ENCODE measurements at regions not wholly inside any gene's neighbourhood (a gene's known extent, or its start where the extent isn't known, plus 50 kb on each side); places are given as distances from the start of the nearest gene placed in this dataset.
"Not testable (repeated sequence)": the region's sequence is repeated elsewhere in the genome, so short reads cannot be mapped to it uniquely, and the experiment has no call there.

GRCh38 chr4:13989501-13989900 lies 362.0 kb upstream of the BOD1L1 start:
- FAIRE-seq: no peak

DNA sequence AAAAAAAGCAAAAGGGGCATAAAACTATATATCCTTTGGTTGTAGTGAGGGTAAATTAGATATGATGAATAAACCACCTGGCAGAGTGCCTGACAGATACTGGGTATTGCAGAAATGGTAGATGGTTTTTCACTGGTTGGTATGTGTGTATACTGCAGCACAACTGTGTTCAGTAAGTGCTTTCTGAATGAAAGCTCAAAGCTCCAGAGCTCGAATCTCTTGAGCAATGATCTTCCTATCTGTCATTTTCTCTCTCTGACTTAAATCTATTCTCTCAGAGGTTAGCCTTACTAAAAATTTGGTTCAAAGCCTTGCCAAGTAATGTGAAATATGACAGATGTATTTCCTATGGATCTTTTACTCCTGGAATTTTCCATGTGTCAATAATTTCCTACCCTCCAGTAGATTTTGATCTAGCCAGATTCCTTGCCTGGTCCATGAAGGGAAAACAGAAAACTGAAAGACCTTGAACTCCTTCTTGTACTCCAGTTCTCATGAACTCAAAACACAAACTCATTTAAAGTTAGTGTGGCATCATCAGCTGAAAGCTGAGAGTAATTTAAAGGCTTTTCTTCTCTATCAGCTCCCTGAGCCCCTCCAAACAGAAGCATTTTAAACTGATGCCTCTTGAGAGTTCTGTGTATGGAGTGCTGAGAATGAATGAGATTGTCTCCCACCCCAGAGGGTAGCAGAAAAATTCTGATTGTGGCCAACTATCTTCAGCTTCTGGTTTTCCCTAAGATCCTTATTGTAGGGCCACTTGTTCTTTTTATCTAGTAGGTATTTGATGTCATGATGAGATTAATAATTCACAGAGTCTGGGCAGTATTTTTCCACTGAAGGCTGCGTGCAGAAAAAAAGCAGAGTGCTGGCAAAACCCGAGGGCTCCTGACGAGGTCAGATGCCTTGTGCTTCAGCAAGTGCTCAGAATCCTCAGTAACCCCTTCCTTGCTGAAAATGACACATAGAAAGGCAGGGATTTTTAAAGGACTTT lies 363.4 kb upstream of the BOD1L1 start:
- FAIRE-seq: no peak

GRCh38 chr4:13992041-13992440 lies 364.5 kb upstream of the BOD1L1 start:
- FAIRE-seq: no peak

- FAIRE-seq: no peak
These were observed 365.5 kb upstream of the BOD1L1 start for GRCh38 chr4:13992975-13993520.

- no peak for FAIRE-seq
These were observed 366.5 kb upstream of the BOD1L1 start for GRCh38 chr4:13994016-13994415.

DNA sequence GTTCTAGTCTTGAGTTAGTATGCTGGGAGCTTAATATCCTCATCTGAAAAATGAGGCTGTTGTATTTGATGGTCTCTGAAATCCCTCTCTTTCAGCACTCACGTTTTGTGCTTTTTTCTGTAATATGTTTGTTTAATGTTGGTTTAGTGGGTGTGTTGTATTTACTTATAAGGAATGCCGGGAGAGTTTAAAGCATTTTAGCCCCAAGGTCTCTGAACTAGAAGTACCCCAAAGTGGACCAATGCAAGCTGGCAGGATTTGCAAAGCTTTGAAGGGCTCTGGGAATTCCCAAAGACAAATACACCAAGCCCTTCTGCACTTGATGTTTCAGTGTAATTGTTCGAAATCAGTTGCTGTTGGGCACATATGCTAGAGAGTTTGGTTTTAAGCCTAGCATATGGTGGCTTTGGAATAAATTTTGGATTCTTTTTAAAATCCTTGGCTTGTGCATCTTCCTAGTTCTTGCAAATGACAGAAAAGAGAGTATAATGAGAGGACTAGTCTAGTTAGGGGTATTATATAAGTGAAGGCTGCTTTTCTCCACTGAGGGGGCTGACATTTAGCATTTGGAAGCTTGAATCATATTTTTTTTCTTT lies 371.4 kb upstream of the BOD1L1 start:
- FAIRE-seq: no peak

- no peak for FAIRE-seq
These were observed 372.7 kb upstream of the BOD1L1 start for GRCh38 chr4:14000091-14000814.

GRCh38 chr4:14002331-14002730 lies 374.8 kb upstream of the BOD1L1 start:
- not testable (repeated sequence) for FAIRE-seq

DNA sequence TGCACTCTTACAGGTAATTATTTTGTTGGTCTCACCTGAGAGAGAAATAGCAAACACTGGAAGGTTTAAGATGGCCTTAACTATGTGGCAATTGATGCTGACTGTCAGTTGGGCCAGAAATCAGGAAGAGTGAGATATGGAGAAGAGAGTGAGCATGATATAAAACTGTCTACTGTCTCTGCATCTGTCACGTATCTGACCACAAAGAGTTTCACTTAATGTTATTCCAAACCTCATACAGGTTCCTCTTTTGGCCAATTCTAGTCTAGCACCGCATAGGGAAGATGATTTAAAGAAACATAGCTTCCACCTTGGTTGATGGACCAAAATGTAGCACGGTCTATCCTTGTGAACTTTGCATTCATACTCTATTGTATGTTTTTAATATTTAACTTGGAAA lies 381.0 kb upstream of the BOD1L1 start:
- FAIRE-seq: no peak

DNA sequence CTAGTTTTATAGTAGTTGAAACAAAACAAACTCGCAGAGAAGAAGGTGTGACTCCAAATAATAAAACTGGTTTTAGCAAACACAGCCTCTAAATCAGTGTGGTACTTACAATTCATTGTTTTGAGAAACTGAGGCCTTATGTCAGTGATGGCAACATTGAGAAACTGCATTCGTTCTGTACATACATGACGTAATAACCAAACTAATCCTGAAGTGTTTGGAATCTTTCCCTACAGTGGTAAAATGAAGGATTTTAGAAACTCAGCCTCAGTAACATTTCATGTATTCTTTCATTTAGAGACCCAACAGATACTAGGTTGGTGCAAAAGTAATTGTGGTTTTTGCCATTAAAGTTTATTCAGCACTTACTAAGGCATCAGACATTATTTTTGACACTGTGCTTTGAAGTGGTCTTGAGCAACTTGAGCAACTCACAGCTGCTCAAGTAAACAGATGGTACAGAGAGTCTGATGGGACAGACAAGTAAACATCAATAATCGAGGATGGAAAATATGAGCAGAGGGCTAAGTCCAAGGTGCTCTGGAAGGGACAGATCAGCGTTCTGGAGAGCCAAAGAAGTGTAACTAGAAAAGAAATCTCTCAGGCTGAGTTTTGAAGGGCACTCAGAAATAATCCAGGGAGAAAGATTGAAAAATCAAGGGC lies 390.8 kb upstream of the BOD1L1 start:
- FAIRE-seq: no peak

GRCh38 chr4:14022456-14022855 lies 394.9 kb upstream of the BOD1L1 start:
- FAIRE-seq: no peak

DNA sequence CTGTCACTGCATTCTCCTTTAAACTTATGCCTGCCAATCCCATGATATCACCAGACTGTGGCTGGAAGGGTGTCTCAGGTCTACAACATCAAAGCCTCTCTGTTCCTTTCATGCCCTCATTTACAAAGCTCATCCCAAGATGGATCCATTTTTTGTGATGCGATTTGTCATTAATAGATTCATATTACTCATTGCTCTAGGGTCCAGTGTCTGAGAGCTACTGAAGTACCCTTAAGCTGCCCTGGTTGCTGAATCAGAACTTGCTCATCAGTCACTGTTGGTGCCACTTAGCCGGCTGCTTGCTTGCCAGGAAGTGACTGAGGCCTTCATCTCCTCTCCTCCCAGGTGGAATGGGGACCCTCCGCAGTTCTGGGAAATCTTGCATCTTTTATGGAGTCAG lies 395.5 kb upstream of the BOD1L1 start:
- FAIRE-seq: no peak

GRCh38 chr4:14023896-14024295 lies 396.4 kb upstream of the BOD1L1 start:
- no peak for FAIRE-seq

DNA sequence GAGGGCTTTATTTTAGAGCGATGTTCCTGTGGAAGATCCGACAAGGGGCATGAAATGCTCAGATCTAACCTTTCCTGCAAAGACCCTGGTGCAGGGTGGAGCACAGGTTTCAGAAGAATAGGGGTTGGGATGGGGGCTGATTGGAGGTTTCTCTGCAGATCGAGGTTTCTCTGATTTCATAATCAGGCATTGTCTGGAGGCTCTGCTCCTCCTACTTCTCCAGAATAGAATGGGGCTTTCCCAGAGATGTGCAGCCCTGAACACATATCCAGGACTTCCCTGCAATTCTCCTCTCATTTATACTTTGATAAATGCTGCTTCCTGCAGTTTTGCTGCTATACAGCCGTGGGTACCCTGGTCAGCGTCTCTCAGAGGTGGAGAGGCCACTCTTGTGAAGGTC lies 397.6 kb upstream of the BOD1L1 start:
- FAIRE-seq: no peak

DNA sequence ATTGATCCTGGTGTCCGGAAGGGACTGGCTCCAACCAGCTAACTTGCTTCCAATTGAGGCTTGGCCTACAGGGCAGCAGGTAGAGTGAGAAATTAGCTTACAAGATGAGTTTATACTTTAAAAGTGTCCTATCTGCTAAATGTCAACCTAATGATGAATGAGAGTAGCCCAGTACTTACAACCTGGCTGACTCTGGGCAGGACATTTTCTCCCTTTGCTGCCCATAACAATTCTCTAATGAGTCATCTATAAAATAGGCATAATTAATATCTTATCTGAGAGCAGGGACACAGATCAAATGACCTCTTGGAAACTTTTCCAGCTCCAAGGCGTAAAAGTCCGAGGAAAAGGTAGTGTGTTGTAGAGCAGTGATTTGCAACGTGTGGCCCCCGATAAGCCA lies 398.4 kb upstream of the BOD1L1 start:
- FAIRE-seq: no peak

- FAIRE-seq: no peak
These were observed 401.3 kb upstream of the BOD1L1 start for GRCh38 chr4:14028862-14029261.

- no peak for FAIRE-seq
These were observed 407.6 kb upstream of the BOD1L1 start for GRCh38 chr4:14035076-14035475.

DNA sequence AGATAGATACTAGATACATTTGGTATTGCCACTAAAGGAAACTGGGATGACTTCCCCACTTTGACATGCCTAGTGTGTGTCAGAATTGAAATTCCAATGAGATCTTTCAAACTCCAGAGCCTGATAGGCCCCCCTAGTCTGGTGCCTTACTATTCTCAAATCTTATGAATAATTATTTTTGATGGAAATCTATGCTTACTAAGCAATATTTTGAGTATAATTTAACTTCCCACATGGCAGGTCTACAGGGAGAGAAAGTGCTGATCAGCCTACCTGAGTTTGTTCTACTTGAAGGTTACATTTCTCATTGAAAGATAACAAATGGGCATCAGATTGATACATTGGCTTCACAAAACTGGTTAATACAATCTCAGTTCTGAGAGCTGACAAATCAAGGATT lies 415.7 kb upstream of the BOD1L1 start:
- no peak for FAIRE-seq

GRCh38 chr4:14046642-14047041 lies 419.1 kb upstream of the BOD1L1 start:
- no peak for FAIRE-seq

GRCh38 chr4:14047840-14048239 lies 420.3 kb upstream of the BOD1L1 start:
- FAIRE-seq: no peak

DNA sequence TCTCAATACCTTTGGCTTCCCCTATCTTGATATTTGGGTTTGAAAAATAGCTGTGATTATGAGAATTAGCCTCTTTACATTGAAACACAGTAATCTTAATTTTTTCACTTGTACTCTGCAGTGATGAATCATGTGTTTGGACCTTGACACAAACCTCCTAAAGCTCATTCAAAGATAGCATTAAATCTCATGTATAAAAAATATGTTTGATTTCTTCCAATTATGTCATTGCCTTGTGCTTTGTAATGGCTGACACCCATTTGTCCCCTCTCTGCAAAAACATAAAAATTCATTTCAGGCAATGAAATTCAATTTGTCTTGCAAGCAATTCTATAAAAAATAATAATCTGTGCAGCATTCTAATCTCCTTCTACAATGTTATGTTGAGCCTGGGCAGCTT lies 422.4 kb upstream of the BOD1L1 start:
- no peak for FAIRE-seq

GRCh38 chr4:14053291-14053690 lies 425.8 kb upstream of the BOD1L1 start:
- FAIRE-seq: no peak

GRCh38 chr4:14054391-14054790 lies 426.9 kb upstream of the BOD1L1 start:
- FAIRE-seq: no peak

All from endometrium (tissue), 2 donors.